ENCODE measurements at regions not wholly inside any gene's neighbourhood (a gene's known extent, or its start where the extent isn't known, plus 50 kb on each side); places are given as distances from the start of the nearest gene placed in this dataset.

DNA sequence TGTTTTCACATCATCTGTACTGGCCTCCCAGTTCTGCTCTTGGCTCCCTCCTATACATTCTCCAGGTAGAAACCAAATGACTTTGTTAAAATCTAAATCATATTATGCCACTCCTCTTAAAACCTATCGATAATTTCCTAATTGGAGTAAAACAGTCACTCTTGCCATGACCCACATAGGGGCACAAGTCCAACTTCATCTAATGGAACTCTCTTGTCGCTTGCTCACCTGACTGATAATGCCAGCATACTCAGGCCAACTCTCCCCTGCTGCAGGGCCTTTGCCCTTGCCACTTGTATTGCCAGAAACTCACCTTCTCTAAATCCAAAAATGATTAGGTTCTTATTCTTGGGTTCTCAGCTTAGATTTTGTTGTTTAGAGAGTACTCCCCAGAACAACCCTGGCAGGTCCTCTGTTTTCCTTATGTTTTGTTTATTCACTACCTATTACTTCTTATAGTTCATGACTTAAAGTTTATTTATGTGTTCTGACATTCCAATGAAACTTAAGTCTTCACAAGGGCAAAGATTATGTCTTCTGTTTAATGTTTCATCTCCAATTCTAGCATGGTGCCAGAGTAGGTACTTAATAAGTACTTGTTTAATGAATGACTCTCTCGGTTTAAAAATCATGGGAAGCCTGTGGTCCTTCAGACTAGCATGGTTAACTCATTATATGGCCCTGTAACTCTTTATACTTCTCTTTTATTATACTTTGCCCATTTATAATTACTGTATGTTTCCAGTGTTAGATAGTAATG lies 345.9 kb upstream of the SMIM30 start:
- no peak for TF ChIP-seq EZH2 (optimal IDR thresholded peaks at IDR 0.05; ENCODE audit: low read depth, low read length)
- TF ChIP-seq EZH2phosphoT487 (IDR thresholded peaks at IDR 0.05; ENCODE audit: low read length): no peak
- TF ChIP-seq, protein P1, sequence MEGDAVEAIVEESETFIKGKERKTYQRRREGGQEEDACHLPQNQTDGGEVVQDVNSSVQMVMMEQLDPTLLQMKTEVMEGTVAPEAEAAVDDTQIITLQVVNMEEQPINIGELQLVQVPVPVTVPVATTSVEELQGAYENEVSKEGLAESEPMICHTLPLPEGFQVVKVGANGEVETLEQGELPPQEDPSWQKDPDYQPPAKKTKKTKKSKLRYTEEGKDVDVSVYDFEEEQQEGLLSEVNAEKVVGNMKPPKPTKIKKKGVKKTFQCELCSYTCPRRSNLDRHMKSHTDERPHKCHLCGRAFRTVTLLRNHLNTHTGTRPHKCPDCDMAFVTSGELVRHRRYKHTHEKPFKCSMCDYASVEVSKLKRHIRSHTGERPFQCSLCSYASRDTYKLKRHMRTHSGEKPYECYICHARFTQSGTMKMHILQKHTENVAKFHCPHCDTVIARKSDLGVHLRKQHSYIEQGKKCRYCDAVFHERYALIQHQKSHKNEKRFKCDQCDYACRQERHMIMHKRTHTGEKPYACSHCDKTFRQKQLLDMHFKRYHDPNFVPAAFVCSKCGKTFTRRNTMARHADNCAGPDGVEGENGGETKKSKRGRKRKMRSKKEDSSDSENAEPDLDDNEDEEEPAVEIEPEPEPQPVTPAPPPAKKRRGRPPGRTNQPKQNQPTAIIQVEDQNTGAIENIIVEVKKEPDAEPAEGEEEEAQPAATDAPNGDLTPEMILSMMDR (IDR thresholded peaks at IDR 0.05; ENCODE audit: low read length): no peak
